ENCODE measurements at regions not wholly inside any gene's neighbourhood (a gene's known extent, or its start where the extent isn't known, plus 50 kb on each side); places are given as distances from the start of the nearest gene placed in this dataset.

GRCh38 chr15:87408902-87409301, 847.6 kb downstream of the NTRK3 start:
- TF ChIP-seq CTCF (IDR thresholded peaks at IDR 0.05; ENCODE audit: low read depth, low read length) (no peak), EZH2phosphoT487 (IDR thresholded peaks at IDR 0.05; ENCODE audit: low read depth) (no peak)
